ENCODE measurements at regions not wholly inside any gene's neighbourhood (a gene's known extent, or its start where the extent isn't known, plus 50 kb on each side); places are given as distances from the start of the nearest gene placed in this dataset.

DNA sequence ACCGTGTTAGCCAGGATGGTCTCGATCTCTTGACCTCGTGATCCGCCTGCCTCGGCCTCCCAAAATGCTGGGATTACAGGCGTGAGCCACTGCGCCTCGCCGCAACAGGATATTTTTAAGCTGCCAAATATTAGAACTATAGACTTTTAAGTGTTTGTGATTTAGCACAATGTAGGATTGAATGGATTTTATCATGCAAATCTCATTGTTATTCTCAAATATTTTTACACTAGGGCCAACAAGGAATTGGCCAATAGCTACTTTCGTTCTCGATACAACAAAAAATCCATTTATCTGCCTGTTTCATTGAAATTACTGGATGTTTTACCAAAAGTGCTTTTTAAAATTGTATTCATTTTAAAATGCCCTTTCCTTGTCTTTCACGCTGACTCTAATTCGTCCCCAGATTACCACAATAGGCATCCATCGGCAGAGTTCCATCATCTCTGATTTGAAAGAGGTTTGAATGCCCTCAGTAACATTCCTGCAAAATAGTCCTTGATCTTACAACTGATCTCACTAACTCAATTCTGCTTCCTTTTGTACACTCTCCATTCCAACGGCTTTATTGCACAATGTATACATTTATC, 99.6 kb upstream of the ROBO2 start:
- no peak for DNase-seq

DNA sequence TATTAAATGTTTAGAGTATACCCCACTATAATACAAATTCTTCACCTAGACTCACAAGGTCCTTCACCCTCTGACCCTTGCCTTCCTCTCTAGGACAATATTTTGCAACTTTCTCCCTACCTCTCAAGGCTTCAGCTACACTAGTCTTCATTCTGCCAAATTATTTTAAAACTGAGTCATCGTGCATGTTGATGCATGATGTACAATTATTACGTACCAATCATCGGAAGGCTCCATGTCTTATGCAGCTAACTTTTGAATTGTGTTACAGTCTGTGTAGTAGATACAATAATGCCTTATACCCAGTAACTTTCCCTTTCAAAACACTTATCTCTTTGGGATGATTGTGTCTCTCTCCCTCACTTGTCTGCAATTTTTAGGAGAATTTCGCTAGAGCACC, 98.5 kb upstream of the ROBO2 start:
- DNase-seq: no peak

- DNase-seq: no peak
These were observed 97.8 kb upstream of the ROBO2 start for GRCh38 chr3:76942101-76942500.

- DNase-seq: no peak
These were observed 96.8 kb upstream of the ROBO2 start for GRCh38 chr3:76943058-76943457.

GRCh38 chr3:76943671-76944070, 96.2 kb upstream of the ROBO2 start:
- DNase-seq: no peak

GRCh38 chr3:76949033-76949432, 90.9 kb upstream of the ROBO2 start:
- no peak for DNase-seq

- no peak for DNase-seq
These were observed 90.4 kb upstream of the ROBO2 start for GRCh38 chr3:76949462-76949861.

DNA sequence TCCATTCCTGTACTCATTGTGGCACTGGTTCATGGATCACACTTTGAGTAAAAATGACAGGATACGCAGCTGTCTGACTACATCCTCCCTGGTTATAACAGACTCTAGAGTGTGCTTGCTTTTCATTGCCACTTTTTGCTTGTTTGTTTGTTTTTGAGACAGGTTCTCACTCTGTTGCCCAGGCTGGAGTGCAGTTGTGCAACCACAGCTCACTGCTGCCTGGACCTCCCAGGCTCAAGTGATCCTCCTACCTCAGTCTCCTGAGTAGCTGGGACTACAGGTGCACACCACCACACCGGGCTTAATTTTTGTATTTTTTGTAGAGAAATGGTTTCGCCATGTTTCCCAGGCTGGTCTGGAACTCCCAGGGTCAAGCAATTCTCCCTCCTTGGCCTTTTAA, 89.3 kb upstream of the ROBO2 start:
- no peak for DNase-seq

DNA sequence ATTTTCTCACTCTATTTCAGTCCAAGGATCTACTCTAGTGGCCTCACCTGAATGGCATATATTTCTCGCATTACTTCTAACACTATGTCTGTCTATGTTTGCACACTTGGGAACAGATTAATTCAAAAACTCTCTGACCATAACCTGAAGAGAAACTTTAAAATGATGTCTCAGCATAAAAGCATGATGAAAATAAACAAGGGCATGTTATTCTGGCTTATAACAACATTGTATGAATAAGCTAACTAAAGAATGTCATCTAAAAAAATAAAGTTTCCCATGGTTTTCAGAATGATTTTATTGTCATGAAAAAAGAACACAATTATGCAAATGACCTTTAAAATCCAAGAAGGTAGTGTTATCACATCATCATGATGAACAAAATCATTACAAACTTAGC, 85.5 kb upstream of the ROBO2 start:
- DNase-seq: no peak

DNA sequence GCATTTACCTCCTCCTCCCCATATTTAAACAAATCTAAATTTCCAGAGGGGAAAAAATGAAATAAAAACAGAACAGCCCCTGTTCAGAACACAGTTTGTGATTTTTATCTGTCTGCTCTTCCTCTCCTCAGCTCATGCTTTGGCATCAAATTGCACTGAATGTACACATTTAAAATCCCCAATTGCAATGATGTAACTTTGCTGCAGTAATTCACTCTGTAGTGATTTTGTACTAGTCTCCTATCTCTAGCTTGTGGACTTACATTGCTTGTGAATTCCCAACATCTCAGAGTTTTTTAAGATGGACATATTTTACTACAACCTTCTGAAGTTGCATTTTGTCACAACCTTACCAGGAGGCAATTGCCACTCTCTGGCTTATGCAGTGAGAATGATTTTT, 81.6 kb upstream of the ROBO2 start:
- DNase-seq: no peak

DNA sequence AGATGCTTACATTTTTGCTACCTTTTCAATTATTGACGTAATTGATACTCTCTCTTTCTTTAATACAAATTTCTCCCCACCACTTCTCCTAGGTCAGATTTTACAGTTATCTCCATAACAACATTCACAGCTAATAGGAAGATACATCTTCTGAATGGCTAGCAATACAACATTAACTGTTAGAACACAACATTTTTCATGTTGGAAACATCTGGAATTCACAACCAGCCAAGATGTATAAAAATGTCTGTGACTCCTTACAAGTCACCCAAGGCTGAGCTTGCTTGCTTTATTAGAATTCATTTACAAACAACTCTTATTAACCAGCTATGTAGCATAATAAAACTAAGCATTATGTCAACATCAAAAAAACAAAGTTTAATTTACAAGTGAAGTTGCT, 81.0 kb upstream of the ROBO2 start:
- no peak for DNase-seq

DNA sequence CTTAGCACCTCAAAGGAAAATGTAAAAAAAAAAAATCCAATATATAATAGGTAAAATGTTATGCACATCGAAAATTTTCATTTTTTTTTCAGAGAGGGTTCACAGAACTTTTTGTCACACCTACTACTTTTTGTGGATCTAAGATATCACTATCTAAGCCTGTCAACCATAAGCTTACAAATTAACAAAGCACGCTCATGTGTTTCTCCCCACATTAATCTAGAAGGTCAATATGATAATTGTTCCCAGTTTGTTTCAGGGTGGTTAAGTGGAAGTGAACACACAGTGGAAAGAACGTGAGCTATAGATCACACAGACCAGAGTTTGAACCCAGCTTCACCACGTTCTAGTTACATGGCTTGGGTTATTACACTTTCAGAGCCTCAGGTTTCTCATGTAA, 78.6 kb upstream of the ROBO2 start:
- no peak for DNase-seq

DNA sequence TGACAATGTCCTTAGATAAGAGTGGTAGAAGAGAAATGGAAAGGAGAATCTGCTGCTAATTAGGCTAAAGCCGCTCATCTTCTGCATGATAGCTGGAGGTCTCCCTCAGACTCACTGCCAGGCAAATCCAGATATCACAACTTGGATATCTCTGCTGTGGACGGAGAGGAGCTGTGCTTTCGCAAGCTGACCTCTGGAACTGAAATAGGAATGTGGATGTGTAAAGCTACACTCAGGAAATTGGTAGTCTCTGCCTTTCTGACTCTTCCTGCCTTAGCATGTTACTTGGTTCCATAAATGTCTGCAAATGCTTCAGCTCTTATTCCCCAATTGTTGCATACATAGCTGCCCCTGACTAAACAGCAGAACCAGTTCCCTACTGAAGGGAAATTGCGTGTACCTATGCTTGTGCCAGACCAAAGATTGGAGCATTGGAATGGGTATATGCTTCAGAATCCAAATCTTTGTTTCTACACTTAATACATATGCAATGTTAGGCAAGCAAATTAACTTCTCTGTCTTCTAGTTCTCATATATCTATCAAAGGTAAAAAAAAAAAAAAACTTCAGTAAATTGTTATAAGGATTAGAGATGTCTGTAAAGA, 74.7 kb upstream of the ROBO2 start:
- no peak for DNase-seq

DNA sequence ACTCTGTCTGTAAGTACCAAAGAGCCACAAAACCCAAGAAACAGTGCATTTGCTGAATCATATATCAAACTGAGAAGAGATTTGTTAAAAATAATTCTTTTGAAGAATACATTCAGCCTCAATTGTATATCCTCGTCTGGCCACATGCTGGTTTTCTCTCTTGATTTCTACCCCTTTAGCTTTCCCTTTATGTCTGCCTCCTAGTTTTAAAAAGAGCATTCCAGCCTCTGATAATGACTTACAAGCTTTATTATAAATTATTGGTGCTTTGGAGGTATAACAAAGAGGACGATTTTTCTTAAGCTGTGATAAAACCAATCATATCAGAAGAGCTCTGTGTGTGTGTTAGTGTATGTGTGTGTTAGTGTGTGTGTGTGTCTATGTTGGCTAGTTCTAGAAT, 70.4 kb upstream of the ROBO2 start:
- DNase-seq: no peak

- DNase-seq: no peak
These were observed 69.8 kb upstream of the ROBO2 start for GRCh38 chr3:76969996-76970615.

DNA sequence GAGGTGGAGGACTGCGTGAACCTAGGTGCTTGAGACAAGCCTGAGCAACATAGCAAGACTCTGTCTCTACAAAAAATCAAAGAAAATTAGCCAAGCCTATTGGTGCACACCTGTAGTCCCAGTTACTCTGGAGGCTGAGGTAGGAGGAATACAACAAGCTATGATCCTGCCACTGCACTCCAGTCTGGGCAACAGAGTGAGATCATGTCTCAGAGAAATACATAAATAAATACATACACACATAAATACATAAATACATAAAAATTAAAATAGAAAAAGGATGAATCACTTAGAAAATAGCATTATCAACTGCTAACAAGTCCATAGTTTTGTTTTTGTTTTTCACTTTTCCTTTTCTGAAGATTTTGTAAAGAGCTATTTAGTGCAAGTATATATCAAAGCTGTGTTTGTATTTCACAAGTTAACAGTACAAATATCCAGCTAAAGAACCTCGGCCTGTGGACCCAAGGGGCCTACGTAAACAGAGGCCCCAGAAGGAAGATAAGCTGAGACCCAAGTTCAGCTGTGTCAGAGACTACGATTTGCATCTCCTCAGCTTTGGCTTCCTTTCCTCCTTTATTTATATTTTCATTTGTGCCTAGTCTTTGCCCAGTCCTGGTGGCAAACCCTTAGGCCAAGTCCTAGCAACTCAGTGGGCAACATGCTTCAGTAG, 67.1 kb upstream of the ROBO2 start:
- DNase-seq: no peak

GRCh38 chr3:76976996-76977395, 62.9 kb upstream of the ROBO2 start:
- peak in 1 of 2 experiments; percentile 0 for DNase-seq

DNA sequence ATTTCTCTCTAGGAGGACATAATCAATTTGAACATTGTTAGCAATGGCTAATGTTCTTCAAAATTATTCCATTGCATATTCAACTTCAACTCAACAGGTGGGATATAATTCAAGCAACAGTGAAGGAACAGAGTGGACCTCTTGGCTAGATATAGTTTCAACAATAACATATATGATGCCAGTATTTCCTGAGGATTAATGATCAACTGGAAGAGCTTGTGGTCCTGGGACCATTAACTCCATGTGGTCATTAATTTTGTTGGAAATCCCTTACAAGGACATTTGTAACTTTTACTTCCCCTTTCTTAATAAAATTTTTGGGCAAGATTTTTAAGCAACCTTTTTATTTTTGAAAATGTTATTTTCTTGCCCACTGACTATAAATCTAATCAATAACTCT, 54.3 kb upstream of the ROBO2 start:
- DNase-seq: no peak

- no peak for DNase-seq
These were observed 52.9 kb upstream of the ROBO2 start for GRCh38 chr3:76986876-76987474.
